Sigmoid colon (tissue), 4 donors: ENCODE measurements at regions not wholly inside any gene's neighbourhood (a gene's known extent, or its start where the extent isn't known, plus 50 kb on each side); places are given as distances from the start of the nearest gene placed in this dataset.

ENCODE experiments used
- CTCF ChIP-seq, 4 experiments: fragments of 450-650 bp in 3 of 4; fragments of 200-600 bp in 1 of 4; IDR thresholded peaks; one replicate each; pipeline ENCODE4 v1.5.1; 2016 to 2019; ENCODE audit warnings: antibody characterized with exemption in 4 of 4, mild to moderate bottlenecking in 3 of 4, moderate library complexity in 2 of 4
- POLR2AphosphoS5 ChIP-seq, 4 donors: sonication (generic); formaldehyde crosslinking; IDR thresholded peaks; one replicate each; pipeline ENCODE4 v1.6.1; 2017; ENCODE audit warnings: antibody characterized with exemption in 4 of 4

- TF ChIP-seq CTCF (IDR thresholded peaks at IDR 0.05), result no peak
- TF ChIP-seq POLR2AphosphoS5 (IDR thresholded peaks at IDR 0.05), result no peak
These were observed 210.2 kb downstream of the MDFIC start for GRCh38 chr7:115132096-115132495.
